ENCODE measurements at regions not wholly inside any gene's neighbourhood (a gene's known extent, or its start where the extent isn't known, plus 50 kb on each side); places are given as distances from the start of the nearest gene placed in this dataset.

DNA sequence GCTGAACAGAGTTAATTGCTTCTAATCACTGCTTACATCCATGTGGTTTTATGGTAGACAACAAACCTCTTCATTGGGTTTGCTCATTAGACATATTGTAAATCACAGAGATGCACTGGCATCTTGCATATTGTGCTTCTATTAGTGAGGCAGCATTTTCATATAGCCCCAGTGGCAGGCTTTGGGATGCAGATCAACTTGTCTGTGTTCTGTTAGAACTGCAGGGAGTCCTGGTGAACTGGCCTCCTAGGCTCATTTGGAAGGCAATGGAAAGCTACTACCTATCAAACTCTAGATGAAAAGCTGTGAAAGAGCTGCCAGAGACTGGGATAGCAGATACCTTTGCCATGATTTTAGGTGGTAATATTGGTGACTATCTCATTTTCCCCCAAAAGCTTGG lies 108.8 kb downstream of the NAA11 start:
- TF ChIP-seq CTCF (IDR thresholded peaks at IDR 0.05) (no peak), POLR2A (IDR thresholded peaks at IDR 0.05) (no peak)

Data from stomach (tissue), 4 donors.